Midbrain (tissue), 1 donor: ENCODE measurements at regions not wholly inside any gene's neighbourhood (a gene's known extent, or its start where the extent isn't known, plus 50 kb on each side); places are given as distances from the start of the nearest gene placed in this dataset.

Experiments
- DNase-seq: peaks from one replicate; lab custom pipeline; 2025; lab: John Stamatoyannopoulos, UW

DNA sequence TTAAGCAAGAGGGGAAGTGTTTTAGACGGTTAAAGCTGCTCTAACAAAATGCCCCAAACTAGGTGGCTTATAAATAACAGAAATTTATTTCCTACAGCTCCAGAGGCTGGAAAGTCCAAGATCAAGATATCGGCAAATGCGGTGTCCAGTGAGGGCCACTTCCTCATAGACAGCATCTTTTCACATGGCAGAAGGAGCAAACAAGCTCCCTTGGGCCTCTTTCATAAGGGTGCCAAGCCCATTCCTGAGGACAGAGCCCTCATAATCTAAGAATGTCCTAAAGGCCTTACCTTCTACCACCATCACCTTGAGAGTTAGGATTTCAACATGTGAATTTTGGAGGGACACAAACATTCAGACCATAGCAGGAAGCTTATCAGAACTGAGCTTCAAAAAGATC, 57.3 kb upstream of the PPP1CB start:
- DNase-seq: no peak

DNA sequence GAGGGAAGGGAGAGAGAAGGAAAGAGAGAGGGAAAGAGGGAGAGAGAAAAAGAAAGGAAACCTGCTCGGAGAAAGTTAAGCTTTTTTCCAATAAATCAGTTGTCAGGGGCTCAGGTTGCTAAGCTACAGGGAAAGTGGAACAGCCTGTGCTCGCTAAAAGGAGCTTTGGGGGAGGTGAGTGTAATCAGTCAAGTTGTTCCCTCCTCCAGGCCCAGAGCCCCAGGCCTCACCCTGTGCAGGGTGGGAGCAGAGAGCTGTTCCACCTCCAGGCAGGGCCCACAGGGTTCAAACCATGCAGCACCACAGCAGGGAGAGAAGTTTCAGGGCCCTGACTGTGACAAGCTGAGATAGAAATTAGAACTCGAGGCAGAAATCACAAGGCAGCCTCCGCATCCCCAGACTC, 56.4 kb upstream of the PPP1CB start:
- DNase-seq: peak; percentile 25

DNA sequence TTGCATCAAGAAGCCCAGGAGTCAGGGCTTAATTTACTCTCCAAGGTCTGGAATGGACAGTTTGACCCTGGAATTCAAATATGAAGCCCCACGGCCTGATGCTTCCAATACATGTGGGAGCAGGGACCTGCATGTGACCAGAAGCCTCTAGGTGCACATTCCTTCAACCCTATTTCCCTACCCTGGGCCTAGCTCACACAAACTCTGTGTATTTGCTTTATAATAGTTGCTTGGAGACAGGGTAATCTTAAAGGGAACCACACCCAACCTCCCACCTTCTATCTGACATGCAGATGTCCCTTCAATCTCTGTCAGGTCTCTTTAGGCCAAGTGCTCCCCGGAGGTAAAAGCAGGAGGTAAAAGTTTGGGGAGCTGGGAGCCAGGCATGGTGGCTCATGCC, 55.4 kb upstream of the PPP1CB start:
- DNase-seq: no peak

DNA sequence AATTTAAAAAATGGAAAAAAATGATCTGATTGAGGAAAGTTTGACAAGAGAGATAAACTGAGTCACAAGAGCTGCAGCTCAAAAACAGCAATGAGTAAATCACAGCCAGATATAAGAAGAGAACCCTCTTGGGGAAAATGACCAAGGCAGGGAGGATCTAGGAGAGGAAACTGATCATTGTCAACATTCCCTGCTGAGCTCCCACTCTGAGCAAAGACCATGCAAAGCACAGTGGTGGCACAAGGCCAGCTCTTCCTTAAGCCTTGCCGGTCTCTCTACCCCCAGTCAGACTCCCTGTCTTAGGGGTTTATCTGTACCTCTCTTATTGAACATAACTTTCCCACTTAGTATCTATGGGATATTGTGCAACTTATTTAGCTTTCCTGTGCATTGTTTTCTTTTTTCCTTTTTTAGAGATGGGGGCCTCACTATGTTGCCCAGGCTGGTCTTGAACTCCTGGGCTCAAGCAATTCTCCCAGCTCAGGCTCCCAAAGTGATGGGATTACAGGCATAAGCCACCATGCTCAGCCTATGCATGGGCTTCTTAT, 54.0 kb upstream of the PPP1CB start:
- DNase-seq: no peak

DNA sequence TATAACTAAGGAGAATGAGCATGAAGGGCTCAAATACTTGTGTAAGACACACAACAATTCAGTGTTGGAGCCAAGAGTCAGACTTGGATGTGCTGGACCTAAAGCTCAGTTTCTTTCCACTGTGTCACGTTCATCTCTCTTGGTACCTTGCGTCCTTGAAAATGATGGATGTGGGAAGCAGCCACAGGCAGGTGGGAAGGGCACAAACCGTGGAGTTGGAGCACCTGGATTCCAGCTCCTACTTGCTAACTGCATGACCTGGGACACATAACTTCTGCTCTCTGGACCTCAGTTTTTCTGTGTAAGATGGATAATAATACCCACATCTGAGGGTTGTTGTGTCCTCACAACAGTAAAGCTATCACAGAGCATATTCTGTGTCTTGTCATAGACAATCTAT, 53.1 kb upstream of the PPP1CB start:
- no peak for DNase-seq
